ENCODE measurements at regions not wholly inside any gene's neighbourhood (a gene's known extent, or its start where the extent isn't known, plus 50 kb on each side); places are given as distances from the start of the nearest gene placed in this dataset.

DNA sequence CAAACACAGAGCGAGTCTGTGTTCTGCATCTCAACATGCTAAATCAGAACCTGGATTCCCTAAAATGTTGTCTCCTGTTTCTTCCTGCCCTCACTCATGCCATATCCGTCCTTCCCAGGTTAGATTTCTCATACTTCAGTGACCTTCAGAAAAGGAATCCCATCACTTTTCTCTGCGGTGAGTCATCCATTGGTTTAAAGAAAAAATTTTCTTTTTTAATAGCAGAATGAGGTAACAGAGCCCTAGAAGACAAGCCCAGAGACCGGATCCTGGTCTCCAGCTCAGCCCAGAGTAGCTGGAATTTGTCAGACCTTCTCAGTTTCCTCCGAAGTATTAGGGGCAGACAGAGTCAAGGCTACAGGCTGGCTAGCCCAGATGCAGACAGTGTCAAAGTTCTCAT lies 143.2 kb upstream of the DMRT1 start:
- no peak overlapping the region for H3K4me2 ChIP-seq (ENCODE audit: extremely low read depth, insufficient read depth, low read length)
- no peaks in the 10 kb centered on the region for H3K9me3 ChIP-seq (ENCODE audit: control insufficient read depth, insufficient read depth, low read depth, low read length)
- H3K79me2 ChIP-seq (ENCODE audit: control insufficient read depth, insufficient read depth, low read length) = no peaks in the 10 kb centered on the region
- TF ChIP-seq EZH2 (IDR thresholded peaks at IDR 0.05; ENCODE audit: low read length, missing control alignments) = no peak
- TF ChIP-seq, protein P1, sequence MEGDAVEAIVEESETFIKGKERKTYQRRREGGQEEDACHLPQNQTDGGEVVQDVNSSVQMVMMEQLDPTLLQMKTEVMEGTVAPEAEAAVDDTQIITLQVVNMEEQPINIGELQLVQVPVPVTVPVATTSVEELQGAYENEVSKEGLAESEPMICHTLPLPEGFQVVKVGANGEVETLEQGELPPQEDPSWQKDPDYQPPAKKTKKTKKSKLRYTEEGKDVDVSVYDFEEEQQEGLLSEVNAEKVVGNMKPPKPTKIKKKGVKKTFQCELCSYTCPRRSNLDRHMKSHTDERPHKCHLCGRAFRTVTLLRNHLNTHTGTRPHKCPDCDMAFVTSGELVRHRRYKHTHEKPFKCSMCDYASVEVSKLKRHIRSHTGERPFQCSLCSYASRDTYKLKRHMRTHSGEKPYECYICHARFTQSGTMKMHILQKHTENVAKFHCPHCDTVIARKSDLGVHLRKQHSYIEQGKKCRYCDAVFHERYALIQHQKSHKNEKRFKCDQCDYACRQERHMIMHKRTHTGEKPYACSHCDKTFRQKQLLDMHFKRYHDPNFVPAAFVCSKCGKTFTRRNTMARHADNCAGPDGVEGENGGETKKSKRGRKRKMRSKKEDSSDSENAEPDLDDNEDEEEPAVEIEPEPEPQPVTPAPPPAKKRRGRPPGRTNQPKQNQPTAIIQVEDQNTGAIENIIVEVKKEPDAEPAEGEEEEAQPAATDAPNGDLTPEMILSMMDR (conservative IDR thresholded peaks at IDR 0.05 in 1 of 2, IDR thresholded peaks at IDR 0.05 in 1 of 2; ENCODE audit: low read depth in 1 of 2, low read length in 2 of 2) = no peak
- no peaks in the 10 kb centered on the region for H3K27me3 ChIP-seq (ENCODE audit: control insufficient read depth, insufficient read depth, low read length)
- peak; percentile 30 to 80 for DNase-seq (ENCODE audit: low read depth in 2 of 2)
- H3K4me3 ChIP-seq (replicated peaks in 1 of 4; ENCODE audit: control extremely low read depth in 1 of 4, insufficient read depth in 1 of 4, low read depth in 3 of 4, low read length in 4 of 4) = no peak overlapping the region
- no peaks in the 10 kb centered on the region for H4K20me1 ChIP-seq (ENCODE audit: control insufficient read depth, extremely low read depth, insufficient read depth, low read length)
- H3K27ac ChIP-seq (ENCODE audit: insufficient read depth, low read length) = peak overlapping the region; percentile 23
- no peak overlapping the region for H2AFZ ChIP-seq (ENCODE audit: low read length)
- H3K36me3 ChIP-seq (ENCODE audit: control insufficient read depth, insufficient read depth, low read length) = no peaks in the 10 kb centered on the region
- H3K4me1 ChIP-seq (ENCODE audit: control insufficient read depth, extremely low read depth, insufficient read depth, low read length) = peaks cover 35% of the 10 kb centered on the region
- no peak overlapping the region for H3K9ac ChIP-seq (ENCODE audit: insufficient read depth, low read length)

DNA sequence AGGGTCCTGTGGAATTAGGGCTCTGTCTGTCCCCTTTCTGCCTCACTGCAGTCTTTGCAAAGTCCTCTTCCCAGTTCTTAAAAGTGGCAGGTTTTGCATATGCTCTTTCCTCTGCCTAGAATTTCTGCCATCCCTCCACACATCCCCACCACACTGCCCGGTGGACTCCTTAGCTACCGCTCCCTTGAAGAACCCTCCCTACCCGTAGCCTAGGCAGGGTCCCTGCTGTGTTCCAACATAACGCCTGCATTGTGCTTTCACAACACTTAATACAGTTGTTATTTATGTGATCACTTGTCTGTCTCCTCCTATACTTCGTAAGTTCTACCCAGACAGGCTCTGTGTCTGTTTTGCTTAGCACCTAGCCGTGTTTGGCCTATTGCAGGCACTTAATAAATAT lies 142.5 kb upstream of the DMRT1 start:
- H3K27ac ChIP-seq (ENCODE audit: insufficient read depth, low read length) = no peak overlapping the region
- TF ChIP-seq, protein P1 (conservative IDR thresholded peaks at IDR 0.05 in 1 of 2, IDR thresholded peaks at IDR 0.05 in 1 of 2; ENCODE audit: low read depth in 1 of 2, low read length in 2 of 2) = no peak
- TF ChIP-seq EZH2 (IDR thresholded peaks at IDR 0.05; ENCODE audit: low read length, missing control alignments) = no peak
- H3K4me1 ChIP-seq (ENCODE audit: control insufficient read depth, extremely low read depth, insufficient read depth, low read length) = peaks cover 35% of the 10 kb centered on the region

DNA sequence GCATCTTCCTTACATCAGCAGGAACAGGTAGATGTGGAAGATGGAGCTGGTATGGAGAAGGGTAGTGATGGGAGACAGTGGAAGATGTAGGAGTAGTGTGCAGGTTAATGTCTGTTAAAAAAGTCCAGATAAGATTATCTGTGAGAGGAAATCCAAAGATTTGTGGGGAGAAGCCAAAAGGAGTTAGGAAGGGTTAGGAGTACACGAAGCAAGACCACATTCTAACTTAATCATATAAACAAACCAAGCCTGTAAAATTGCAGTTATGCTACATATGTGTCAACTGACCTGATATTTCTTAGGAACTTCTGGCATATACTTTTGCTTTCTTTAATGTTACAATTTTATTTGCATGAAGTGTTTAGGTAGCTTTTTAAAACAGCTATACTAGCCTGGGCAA lies 142.1 kb upstream of the DMRT1 start:
- Histone ChIP-seq H3K79me2 (ENCODE audit: control insufficient read depth, insufficient read depth, low read length) (no peaks in the 10 kb centered on the region), H3K9me3 (ENCODE audit: control insufficient read depth, insufficient read depth, low read depth, low read length) (no peaks in the 10 kb centered on the region)

More for the DNA sequence above, 142.5 kb upstream of the DMRT1 start:
- DNase-seq (ENCODE audit: low read depth in 2 of 2) = no peak
- Histone ChIP-seq H3K9ac (ENCODE audit: insufficient read depth, low read length) (no peak overlapping the region), H3K4me3 (replicated peaks in 1 of 4; ENCODE audit: control extremely low read depth in 1 of 4, insufficient read depth in 1 of 4, low read depth in 3 of 4, low read length in 4 of 4) (no peak overlapping the region), H3K27me3 (ENCODE audit: control insufficient read depth, insufficient read depth, low read length) (no peaks in the 10 kb centered on the region), H4K20me1 (ENCODE audit: control insufficient read depth, extremely low read depth, insufficient read depth, low read length) (no peaks in the 10 kb centered on the region), H3K9me3 (ENCODE audit: control insufficient read depth, insufficient read depth, low read depth, low read length) (no peaks in the 10 kb centered on the region), H3K36me3 (ENCODE audit: control insufficient read depth, insufficient read depth, low read length) (no peaks in the 10 kb centered on the region), H3K4me2 (ENCODE audit: extremely low read depth, insufficient read depth, low read length) (no peak overlapping the region), H2AFZ (ENCODE audit: low read length) (no peak overlapping the region), H3K79me2 (ENCODE audit: control insufficient read depth, insufficient read depth, low read length) (no peaks in the 10 kb centered on the region)

More for the DNA sequence above, 142.1 kb upstream of the DMRT1 start:
- Histone ChIP-seq H3K27ac (ENCODE audit: insufficient read depth, low read length) (no peak overlapping the region), H3K4me2 (ENCODE audit: extremely low read depth, insufficient read depth, low read length) (no peak overlapping the region), H3K4me1 (ENCODE audit: control insufficient read depth, extremely low read depth, insufficient read depth, low read length) (peaks cover 31% of the 10 kb centered on the region), H2AFZ (ENCODE audit: low read length) (no peak overlapping the region), H3K9ac (ENCODE audit: insufficient read depth, low read length) (no peak overlapping the region), H4K20me1 (ENCODE audit: control insufficient read depth, extremely low read depth, insufficient read depth, low read length) (no peaks in the 10 kb centered on the region), H3K36me3 (ENCODE audit: control insufficient read depth, insufficient read depth, low read length) (no peaks in the 10 kb centered on the region), H3K4me3 (replicated peaks in 1 of 4; ENCODE audit: control extremely low read depth in 1 of 4, insufficient read depth in 1 of 4, low read depth in 3 of 4, low read length in 4 of 4) (no peak overlapping the region), H3K27me3 (ENCODE audit: control insufficient read depth, insufficient read depth, low read length) (no peaks in the 10 kb centered on the region)
- no peak for DNase-seq (ENCODE audit: low read depth in 2 of 2)
- TF ChIP-seq, protein P1 (conservative IDR thresholded peaks at IDR 0.05 in 1 of 2, IDR thresholded peaks at IDR 0.05 in 1 of 2; ENCODE audit: low read depth in 1 of 2, low read length in 2 of 2) = no peak
- TF ChIP-seq EZH2 (IDR thresholded peaks at IDR 0.05; ENCODE audit: low read length, missing control alignments) = no peak

All from fibroblast of lung (primary cell).